GM23338 (cell line): ENCODE measurements at regions not wholly inside any gene's neighbourhood (a gene's known extent, or its start where the extent isn't known, plus 50 kb on each side); places are given as distances from the start of the nearest gene placed in this dataset.

Source experiments
- CREB1 ChIP-seq: fragments of 250-450 bp; sonication (Bioruptor Pico); IDR thresholded peaks from 2 replicates; pipeline ENCODE4 v1.5.0; 2020; ENCODE audit warnings: low read depth, mild to moderate bottlenecking, moderate library complexity
- EZH2 ChIP-seq: fragments of 200-600 bp; sonication (generic); IDR thresholded peaks from one replicate; pipeline ENCODE4 v1.8.0; 2017; ENCODE audit warnings: antibody characterized with exemption, mild to moderate bottlenecking, low read depth; ENCODE audit not compliant: unreplicated experiment
- EZH2phosphoT487 ChIP-seq: fragments of 200-600 bp; sonication (generic); IDR thresholded peaks from one replicate; pipeline ENCODE4 v1.8.1; 2018; ENCODE audit warnings: antibody characterized with exemption; ENCODE audit not compliant: unreplicated experiment
- JUNB ChIP-seq: IDR thresholded peaks from one replicate; pipeline ENCODE4 v1.6.1; 2016; ENCODE audit warnings: antibody characterized with exemption; ENCODE audit not compliant: unreplicated experiment
- NANOG ChIP-seq: IDR thresholded peaks from 2 replicates; pipeline ENCODE4 v1.6.1; 2016; ENCODE audit warnings: antibody characterized with exemption, borderline replicate concordance
- POLR2AphosphoS5 ChIP-seq: IDR thresholded peaks from 2 replicates; pipeline ENCODE4 v1.6.1; 2016; ENCODE audit warnings: antibody characterized with exemption, low read depth
- STAT1 ChIP-seq: IDR thresholded peaks from one replicate; pipeline ENCODE4 v1.6.1; 2016; ENCODE audit warnings: antibody characterized with exemption; ENCODE audit not compliant: unreplicated experiment
- ZNF114 ChIP-seq: fragments of 250-450 bp; sonication (Bioruptor Pico); IDR thresholded peaks from 2 replicates; pipeline ENCODE4 v1.5.0; 2020; ENCODE audit warnings: mild to moderate bottlenecking, moderate library complexity
- ZNF331 ChIP-seq: fragments of 250-450 bp; sonication (Bioruptor Pico); IDR thresholded peaks from 2 replicates; pipeline ENCODE4 v1.5.0; 2020; ENCODE audit warnings: low read depth, mild to moderate bottlenecking, moderate library complexity
- TF ChIP-seq, protein P1 (sequence below), 2 experiments: fragments of 200-600 bp in 1 of 2; sonication (generic) in 1 of 2; conservative IDR thresholded peaks; 2 replicates each; pipeline versions ENCODE4 v1.5.1 to v1.6.1; 2016 to 2017; ENCODE audit warnings: antibody characterized with exemption in 2 of 2, low read depth in 2 of 2, mild to moderate bottlenecking in 2 of 2, moderate library complexity in 1 of 2
- TF ChIP-seq, protein P2 (sequence below): IDR thresholded peaks from one replicate; pipeline ENCODE4 v1.6.1; 2018; ENCODE audit warnings: antibody characterized with exemption; ENCODE audit not compliant: unreplicated experiment
- TF ChIP-seq, protein P3 (sequence below): IDR thresholded peaks from 2 replicates; pipeline ENCODE4 v1.6.1; 2016; ENCODE audit warnings: antibody characterized with exemption
- TF ChIP-seq, protein P4 (sequence below): fragments of 250-450 bp; sonication (Bioruptor Pico); IDR thresholded peaks from 2 replicates; pipeline ENCODE4 v1.5.0; 2020; ENCODE audit warnings: mild to moderate bottlenecking, moderate library complexity

DNA sequence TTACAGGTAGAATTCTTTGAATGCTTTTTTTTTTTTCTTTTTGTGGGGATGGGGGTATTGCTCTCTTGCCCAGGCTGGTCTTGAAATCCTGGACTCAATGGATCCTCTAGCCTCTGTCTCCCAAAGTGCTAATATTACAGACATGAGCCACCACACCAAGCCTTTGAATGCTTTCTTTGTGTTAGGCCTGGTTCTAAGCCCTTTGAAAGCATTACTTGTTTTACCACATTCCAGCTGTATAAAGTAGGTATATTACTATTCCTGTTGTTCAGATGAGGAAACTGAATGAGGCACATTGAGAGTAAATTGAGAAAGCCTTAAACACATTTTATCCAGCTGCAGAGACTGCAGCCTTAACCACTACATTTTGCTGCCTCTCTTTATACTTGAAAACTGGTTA lies 841.8 kb upstream of the ADGRL4 start:
- TF ChIP-seq, protein P1, sequence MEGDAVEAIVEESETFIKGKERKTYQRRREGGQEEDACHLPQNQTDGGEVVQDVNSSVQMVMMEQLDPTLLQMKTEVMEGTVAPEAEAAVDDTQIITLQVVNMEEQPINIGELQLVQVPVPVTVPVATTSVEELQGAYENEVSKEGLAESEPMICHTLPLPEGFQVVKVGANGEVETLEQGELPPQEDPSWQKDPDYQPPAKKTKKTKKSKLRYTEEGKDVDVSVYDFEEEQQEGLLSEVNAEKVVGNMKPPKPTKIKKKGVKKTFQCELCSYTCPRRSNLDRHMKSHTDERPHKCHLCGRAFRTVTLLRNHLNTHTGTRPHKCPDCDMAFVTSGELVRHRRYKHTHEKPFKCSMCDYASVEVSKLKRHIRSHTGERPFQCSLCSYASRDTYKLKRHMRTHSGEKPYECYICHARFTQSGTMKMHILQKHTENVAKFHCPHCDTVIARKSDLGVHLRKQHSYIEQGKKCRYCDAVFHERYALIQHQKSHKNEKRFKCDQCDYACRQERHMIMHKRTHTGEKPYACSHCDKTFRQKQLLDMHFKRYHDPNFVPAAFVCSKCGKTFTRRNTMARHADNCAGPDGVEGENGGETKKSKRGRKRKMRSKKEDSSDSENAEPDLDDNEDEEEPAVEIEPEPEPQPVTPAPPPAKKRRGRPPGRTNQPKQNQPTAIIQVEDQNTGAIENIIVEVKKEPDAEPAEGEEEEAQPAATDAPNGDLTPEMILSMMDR (conservative IDR thresholded peaks at IDR 0.05; ENCODE audit: low read depth in 2 of 2): no peak
- no peak for TF ChIP-seq CREB1
- TF ChIP-seq POLR2AphosphoS5: no peak
- TF ChIP-seq EZH2phosphoT487: no peak
- TF ChIP-seq JUNB: no peak
- TF ChIP-seq EZH2: no peak
- TF ChIP-seq, protein P2, sequence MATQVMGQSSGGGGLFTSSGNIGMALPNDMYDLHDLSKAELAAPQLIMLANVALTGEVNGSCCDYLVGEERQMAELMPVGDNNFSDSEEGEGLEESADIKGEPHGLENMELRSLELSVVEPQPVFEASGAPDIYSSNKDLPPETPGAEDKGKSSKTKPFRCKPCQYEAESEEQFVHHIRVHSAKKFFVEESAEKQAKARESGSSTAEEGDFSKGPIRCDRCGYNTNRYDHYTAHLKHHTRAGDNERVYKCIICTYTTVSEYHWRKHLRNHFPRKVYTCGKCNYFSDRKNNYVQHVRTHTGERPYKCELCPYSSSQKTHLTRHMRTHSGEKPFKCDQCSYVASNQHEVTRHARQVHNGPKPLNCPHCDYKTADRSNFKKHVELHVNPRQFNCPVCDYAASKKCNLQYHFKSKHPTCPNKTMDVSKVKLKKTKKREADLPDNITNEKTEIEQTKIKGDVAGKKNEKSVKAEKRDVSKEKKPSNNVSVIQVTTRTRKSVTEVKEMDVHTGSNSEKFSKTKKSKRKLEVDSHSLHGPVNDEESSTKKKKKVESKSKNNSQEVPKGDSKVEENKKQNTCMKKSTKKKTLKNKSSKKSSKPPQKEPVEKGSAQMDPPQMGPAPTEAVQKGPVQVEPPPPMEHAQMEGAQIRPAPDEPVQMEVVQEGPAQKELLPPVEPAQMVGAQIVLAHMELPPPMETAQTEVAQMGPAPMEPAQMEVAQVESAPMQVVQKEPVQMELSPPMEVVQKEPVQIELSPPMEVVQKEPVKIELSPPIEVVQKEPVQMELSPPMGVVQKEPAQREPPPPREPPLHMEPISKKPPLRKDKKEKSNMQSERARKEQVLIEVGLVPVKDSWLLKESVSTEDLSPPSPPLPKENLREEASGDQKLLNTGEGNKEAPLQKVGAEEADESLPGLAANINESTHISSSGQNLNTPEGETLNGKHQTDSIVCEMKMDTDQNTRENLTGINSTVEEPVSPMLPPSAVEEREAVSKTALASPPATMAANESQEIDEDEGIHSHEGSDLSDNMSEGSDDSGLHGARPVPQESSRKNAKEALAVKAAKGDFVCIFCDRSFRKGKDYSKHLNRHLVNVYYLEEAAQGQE: no peak
- TF ChIP-seq STAT1: no peak
- TF ChIP-seq, protein P3, sequence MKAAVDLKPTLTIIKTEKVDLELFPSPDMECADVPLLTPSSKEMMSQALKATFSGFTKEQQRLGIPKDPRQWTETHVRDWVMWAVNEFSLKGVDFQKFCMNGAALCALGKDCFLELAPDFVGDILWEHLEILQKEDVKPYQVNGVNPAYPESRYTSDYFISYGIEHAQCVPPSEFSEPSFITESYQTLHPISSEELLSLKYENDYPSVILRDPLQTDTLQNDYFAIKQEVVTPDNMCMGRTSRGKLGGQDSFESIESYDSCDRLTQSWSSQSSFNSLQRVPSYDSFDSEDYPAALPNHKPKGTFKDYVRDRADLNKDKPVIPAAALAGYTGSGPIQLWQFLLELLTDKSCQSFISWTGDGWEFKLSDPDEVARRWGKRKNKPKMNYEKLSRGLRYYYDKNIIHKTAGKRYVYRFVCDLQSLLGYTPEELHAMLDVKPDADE: no peak
- TF ChIP-seq ZNF331 (CRISPR knock-in tag): no peak
- TF ChIP-seq NANOG: no peak
- TF ChIP-seq, protein P4, sequence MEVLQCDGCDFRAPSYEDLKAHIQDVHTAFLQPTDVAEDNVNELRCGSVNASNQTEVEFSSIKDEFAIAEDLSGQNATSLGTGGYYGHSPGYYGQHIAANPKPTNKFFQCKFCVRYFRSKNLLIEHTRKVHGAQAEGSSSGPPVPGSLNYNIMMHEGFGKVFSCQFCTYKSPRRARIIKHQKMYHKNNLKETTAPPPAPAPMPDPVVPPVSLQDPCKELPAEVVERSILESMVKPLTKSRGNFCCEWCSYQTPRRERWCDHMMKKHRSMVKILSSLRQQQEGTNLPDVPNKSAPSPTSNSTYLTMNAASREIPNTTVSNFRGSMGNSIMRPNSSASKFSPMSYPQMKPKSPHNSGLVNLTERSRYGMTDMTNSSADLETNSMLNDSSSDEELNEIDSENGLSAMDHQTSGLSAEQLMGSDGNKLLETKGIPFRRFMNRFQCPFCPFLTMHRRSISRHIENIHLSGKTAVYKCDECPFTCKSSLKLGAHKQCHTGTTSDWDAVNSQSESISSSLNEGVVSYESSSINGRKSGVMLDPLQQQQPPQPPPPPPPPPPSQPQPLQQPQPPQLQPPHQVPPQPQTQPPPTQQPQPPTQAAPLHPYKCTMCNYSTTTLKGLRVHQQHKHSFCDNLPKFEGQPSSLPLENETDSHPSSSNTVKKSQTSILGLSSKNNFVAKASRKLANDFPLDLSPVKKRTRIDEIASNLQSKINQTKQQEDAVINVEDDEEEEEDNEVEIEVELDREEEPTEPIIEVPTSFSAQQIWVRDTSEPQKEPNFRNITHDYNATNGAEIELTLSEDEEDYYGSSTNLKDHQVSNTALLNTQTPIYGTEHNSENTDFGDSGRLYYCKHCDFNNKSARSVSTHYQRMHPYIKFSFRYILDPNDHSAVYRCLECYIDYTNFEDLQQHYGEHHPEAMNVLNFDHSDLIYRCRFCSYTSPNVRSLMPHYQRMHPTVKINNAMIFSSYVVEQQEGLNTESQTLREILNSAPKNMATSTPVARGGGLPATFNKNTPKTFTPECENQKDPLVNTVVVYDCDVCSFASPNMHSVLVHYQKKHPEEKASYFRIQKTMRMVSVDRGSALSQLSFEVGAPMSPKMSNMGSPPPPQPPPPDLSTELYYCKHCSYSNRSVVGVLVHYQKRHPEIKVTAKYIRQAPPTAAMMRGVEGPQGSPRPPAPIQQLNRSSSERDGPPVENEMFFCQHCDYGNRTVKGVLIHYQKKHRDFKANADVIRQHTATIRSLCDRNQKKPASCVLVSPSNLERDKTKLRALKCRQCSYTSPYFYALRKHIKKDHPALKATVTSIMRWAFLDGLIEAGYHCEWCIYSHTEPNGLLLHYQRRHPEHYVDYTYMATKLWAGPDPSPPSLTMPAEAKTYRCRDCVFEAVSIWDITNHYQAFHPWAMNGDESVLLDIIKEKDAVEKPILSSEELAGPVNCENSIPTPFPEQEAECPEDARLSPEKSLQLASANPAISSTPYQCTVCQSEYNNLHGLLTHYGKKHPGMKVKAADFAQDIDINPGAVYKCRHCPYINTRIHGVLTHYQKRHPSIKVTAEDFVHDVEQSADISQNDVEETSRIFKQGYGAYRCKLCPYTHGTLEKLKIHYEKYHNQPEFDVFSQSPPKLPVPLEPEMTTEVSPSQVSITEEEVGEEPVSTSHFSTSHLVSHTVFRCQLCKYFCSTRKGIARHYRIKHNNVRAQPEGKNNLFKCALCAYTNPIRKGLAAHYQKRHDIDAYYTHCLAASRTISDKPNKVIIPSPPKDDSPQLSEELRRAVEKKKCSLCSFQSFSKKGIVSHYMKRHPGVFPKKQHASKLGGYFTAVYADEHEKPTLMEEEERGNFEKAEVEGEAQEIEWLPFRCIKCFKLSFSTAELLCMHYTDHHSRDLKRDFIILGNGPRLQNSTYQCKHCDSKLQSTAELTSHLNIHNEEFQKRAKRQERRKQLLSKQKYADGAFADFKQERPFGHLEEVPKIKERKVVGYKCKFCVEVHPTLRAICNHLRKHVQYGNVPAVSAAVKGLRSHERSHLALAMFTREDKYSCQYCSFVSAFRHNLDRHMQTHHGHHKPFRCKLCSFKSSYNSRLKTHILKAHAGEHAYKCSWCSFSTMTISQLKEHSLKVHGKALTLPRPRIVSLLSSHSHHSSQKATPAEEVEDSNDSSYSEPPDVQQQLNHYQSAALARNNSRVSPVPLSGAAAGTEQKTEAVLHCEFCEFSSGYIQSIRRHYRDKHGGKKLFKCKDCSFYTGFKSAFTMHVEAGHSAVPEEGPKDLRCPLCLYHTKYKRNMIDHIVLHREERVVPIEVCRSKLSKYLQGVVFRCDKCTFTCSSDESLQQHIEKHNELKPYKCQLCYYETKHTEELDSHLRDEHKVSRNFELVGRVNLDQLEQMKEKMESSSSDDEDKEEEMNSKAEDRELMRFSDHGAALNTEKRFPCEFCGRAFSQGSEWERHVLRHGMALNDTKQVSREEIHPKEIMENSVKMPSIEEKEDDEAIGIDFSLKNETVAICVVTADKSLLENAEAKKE (CRISPR knock-in tag): no peak
- TF ChIP-seq ZNF114: no peak
